Activated CD4-positive, alpha-beta T cell treated with anti-CD3 and anti-CD28 coated beads for 36 hours (primary cell): ENCODE measurements at regions not wholly inside any gene's neighbourhood (a gene's known extent, or its start where the extent isn't known, plus 50 kb on each side); places are given as distances from the start of the nearest gene placed in this dataset.

Source experiments
- ATAC-seq: fragments of 200-7000 bp; cut with Tn5 transposase; one replicate; pipeline ENCODE4 v1.10.0; 2021; ENCODE audit warnings: mild to moderate bottlenecking, moderate library complexity
- CTCF ChIA-PET: fragments of 350-600 bp; sonication (Branson Sonifier 250); formaldehyde crosslinking; loops from one replicate; lab custom pipeline; 2021; ENCODE audit warnings: antibody characterized with exemption; lab: Charles Lee
- POLR2A ChIA-PET: fragments of 350-600 bp; sonication (Branson Sonifier 250); formaldehyde crosslinking; loops from one replicate; lab custom pipeline; 2021; ENCODE audit warnings: antibody characterized with exemption, inconsistent platforms; lab: Charles Lee
- DNase-seq: peaks from one replicate; pipeline ENCODE4 v3.0.0-alpha.2; 2020
- H3K27ac Mint-ChIP-seq: one replicate; pipeline ENCODE4 v1.8.0; 2021; ENCODE audit warnings: mixed read lengths
- H3K27me3 Mint-ChIP-seq: one replicate; pipeline ENCODE4 v1.8.0; 2021; ENCODE audit warnings: mixed read lengths
- H3K36me3 Mint-ChIP-seq: one replicate; pipeline ENCODE4 v1.8.0; 2021; ENCODE audit warnings: low read depth, mixed read lengths
- H3K4me1 Mint-ChIP-seq: one replicate; pipeline ENCODE4 v1.8.0; 2021; ENCODE audit warnings: mixed read lengths
- H3K4me3 Mint-ChIP-seq: one replicate; pipeline ENCODE4 v1.8.0; 2021; ENCODE audit warnings: mild to moderate bottlenecking, moderate library complexity, mixed read lengths
- H3K9me3 Mint-ChIP-seq: one replicate; pipeline ENCODE4 v1.8.0; 2021; ENCODE audit warnings: low read depth, mixed read lengths
- intact Hi-C, 2 experiments: fragments of 100-400 bp; cut with DNase I in 1 of 2; cut with micrococcal nuclease in 1 of 2; formaldehyde crosslinking; loops; one replicate each; pipeline versions ENCODE4 v1.14.2 to v1.15.1; 2022 to 2024; cut with DNase I, micrococcal nuclease

DNA sequence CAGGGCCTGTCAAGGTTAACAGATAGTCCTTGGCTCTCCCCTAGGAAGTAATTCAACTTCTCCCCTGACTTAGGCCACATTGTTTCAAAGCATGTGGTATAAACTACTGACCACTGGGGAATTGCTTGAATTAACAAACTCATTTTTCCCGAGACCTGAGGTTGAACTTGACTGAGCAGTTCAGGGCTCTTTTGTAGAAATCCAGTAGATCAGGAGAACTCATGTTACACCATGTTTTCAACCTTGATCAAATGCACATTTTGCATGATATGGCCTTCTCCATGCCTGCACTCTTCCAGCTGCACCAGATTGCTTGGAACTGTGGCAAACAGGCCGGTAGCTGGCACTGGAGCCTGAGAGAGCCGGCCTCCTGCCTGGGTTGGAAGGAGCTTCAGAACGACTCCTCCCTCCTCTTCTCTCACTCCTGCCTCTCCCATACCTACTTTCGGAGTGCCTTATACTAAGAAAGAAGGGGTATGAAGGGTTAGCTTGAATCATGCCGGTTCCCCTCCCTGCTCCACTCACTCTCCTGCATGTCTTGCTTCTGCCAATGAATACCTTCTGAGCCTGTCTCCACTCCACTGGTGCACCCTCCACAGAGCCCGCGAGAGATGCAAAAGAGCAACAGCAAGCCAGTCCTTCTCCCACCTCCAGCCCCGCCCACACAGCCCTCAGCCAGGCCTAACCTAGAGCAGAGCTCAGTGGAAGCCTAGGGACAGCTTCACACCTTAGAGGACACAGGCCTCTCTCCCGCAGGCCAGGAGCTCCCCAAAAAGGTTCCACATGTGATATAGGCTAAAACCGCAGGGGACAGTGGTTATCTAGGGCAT, 159.4 kb downstream of the MACROH2A1 start:
- DNase-seq, result no peak
- intact Hi-C loops, result no loop called here
- no peak for ATAC-seq
- H3K4me1 Mint-ChIP-seq, result no peaks in the 10 kb centered on the region
- H3K27ac Mint-ChIP-seq, result no peak overlapping the region
- H3K27me3 Mint-ChIP-seq, result no peaks in the 10 kb centered on the region
- H3K36me3 Mint-ChIP-seq, result no peaks in the 10 kb centered on the region
- H3K4me3 Mint-ChIP-seq, result no peak overlapping the region
- CTCF ChIA-PET, result no interaction called here
- POLR2A ChIA-PET, result no interaction called here
- no peaks in the 10 kb centered on the region for H3K9me3 Mint-ChIP-seq

DNA sequence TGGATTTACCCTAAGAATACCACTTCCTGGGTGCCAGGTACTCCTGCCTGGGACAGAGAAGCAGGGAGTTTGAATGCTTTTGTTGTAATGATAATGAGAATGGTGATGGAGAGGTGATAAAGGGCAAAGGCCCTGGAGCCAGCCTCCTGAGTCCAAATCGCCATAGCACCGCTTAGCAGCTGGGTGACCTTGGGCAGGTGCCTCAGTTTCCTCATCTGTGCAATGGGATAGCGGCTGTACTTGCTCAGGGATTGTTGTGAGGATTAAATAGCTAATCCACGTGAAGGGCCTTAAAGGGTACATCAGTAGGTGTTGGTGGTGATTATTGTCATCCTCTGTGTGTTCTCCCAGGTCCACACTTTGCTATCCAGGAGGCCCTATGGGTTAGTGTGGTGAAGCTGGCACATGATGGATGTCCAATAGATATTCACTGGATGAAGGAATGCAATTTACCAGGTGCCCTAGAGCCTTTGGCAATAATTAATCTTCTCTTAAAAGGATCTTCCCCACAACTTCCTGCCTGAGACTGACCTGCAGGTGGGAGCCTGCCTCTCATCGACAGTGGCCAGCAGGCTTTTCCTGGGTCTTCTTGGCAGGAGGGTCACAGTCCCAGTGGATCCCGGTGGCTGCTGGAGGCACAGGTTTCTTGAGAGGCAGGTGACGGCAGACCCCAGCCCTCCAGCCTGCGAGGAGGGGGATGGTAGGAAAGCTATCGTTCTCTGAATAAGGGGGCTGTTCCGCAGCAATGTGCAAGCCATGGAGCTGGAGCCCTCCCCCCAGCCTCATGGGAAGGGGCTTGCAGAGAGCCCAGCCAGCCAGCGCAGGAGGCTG, 160.2 kb downstream of the MACROH2A1 start:
- Mint-ChIP-seq H3K27ac (no peak overlapping the region), H3K36me3 (no peaks in the 10 kb centered on the region), H3K27me3 (no peaks in the 10 kb centered on the region), H3K9me3 (no peaks in the 10 kb centered on the region), H3K4me3 (no peak overlapping the region), H3K4me1 (no peaks in the 10 kb centered on the region)
- POLR2A ChIA-PET, result no interaction called here
- no peak for DNase-seq
- intact Hi-C loops, result no loop called here
- CTCF ChIA-PET, result no interaction called here
- ATAC-seq, result no peak

DNA sequence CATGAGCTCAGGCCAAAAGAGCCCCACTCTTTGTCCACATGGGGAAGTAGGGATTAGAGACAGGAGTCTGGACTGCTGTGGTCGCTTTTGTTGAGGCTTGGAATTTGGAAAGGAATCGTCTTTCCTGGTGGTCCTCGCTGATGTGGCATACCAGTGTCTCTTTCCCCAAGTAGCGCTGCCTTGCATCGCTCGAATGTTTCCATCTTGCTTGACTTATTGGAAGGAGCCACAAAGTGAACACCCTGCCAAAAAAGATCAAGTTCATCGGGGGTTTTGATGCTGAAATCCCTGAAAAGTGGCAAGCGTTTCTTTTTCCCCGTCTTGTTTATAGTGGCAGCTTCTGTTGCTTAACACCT, 161.3 kb downstream of the MACROH2A1 start:
- H3K9me3 Mint-ChIP-seq, result no peaks in the 10 kb centered on the region
- ATAC-seq, result no peak
- POLR2A ChIA-PET, result no interaction called here
- H3K36me3 Mint-ChIP-seq, result no peaks in the 10 kb centered on the region
- intact Hi-C loops, result no loop called here
- H3K27ac Mint-ChIP-seq, result no peak overlapping the region
- H3K4me3 Mint-ChIP-seq, result no peak overlapping the region
- no peaks in the 10 kb centered on the region for H3K4me1 Mint-ChIP-seq
- H3K27me3 Mint-ChIP-seq, result no peaks in the 10 kb centered on the region
- DNase-seq, result no peak
- CTCF ChIA-PET, result no interaction called here

DNA sequence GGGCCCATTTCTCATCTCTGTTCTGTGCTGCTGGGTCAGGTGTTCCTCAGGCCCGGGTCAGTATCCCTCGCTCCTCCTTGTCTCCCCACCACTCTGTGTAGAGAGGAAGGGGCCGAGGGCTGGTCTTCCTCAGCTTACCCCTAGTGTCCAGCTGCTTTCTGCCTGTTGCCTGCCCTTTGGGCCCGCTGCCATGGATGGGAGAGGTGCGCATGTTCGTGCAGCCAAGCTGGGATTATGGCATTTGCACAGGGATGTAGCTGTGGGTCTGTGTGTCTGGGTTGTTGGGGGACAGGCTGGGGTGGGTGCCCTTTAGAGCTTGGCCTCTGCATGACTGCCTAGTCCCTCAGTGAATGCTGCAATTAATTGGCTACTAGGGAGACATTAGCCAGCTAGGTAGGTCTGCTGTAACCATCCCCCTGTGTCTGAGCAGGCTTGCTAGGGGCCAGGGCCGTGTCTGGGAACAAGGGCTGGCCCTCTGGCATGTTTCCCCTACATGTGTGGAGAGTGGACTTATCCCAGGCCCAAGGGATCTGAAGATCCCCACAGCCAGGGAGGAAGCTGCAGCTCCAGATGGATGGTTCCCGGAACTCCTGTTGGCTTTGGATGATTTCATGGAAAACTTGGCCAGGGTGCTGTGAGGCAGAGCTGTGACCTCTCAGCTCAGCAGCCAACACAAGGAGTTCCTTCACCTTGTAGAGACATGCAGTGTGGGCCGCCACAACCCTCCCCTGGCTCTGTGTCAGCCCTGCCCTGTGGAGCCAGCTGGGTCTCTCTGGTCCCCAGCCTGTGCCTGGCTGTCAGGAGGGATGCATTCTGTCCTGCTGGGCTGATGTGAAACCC, 161.9 kb downstream of the MACROH2A1 start:
- H3K4me1 Mint-ChIP-seq, result no peaks in the 10 kb centered on the region
- CTCF ChIA-PET, result interaction anchor here (0.6 kb wide), 1 partner anchor 267 kb away, joined by 3 read pairs; no protein-coding TSS in a partner anchor
- H3K27me3 Mint-ChIP-seq, result no peaks in the 10 kb centered on the region
- ATAC-seq (no peak), DNase-seq (no peak)
- H3K36me3 Mint-ChIP-seq, result no peaks in the 10 kb centered on the region
- intact Hi-C loops, result no loop called here
- no peak overlapping the region for H3K27ac Mint-ChIP-seq
- H3K4me3 Mint-ChIP-seq, result no peak overlapping the region
- POLR2A ChIA-PET, result no interaction called here
- no peaks in the 10 kb centered on the region for H3K9me3 Mint-ChIP-seq

DNA sequence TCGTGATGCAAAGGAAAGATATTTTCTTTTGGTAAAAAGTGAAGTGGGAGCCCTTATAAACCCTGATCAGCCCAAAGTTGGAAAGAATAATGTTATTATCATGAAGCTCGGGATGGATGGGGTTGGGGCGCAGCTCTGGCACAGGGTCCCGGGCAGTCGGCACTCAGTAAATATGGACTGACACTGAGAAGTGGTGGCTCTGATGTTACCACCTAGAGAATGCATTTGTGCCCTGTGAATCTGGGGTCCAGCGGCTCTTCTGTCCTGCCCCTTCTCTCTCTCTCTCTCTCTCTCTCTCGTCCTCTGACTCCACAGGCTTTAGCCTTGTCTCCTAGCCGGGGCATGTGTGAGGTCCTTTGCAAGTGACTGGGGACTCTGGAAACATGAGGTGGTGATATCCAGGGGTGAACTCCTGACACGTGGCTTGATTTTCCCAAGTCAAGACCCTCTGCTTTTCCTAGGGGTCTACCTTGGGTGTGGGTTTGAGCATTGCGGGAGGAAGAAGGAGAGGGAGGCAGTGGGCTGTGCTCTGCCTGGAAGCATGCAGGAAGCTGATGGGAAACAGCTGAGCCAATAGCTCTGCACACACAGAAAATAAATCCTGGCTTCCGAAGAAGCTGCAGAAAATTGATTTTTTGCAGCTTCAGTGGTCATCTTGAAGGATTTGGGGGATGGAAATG, 162.7 kb downstream of the MACROH2A1 start:
- DNase-seq (no peak), ATAC-seq (no peak)
- ChIA-PET POLR2A (no interaction called here), CTCF (interaction anchor here (0.6 to 0.7 kb wide), 2 partner anchors 96 to 267 kb away, joined by 3 read pairs; no protein-coding TSS in a partner anchor)
- Mint-ChIP-seq H3K4me1 (no peaks in the 10 kb centered on the region), H3K36me3 (no peaks in the 10 kb centered on the region), H3K27me3 (no peaks in the 10 kb centered on the region), H3K9me3 (no peaks in the 10 kb centered on the region), H3K4me3 (no peak overlapping the region), H3K27ac (no peak overlapping the region)
- intact Hi-C loops, result no loop called here

DNA sequence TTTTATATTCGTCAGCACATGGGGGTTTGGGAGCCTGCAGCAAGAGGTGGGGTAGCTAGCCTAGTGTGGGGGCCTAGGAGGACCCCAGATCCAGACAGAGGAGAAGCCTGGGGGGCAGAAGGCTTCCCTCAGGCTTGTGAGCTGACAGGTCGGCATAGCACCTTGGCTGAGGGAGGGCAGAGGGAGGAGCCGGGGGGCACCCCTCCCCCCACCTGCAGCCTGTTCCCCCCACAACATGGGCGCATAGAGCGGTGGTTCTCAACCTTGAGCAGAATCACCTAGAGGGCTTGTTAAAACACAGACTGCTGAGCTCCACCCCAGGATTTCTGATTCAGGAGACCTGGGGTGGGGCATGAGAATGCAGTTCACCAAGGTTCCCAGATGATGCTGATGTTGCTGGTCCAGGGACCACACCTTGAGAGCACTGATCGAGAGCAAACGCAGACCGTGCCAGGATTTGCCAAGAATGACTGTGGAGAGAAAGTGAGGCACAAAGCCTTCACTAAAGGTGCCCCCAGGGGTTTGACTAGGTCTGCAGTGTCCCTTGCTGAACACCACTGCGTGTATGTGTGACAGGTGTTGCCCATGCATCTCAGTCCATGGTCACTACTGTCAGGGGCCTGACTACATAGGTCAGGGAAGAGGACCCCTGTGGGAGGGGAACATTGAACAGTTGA, 163.3 kb downstream of the MACROH2A1 start:
- H3K36me3 Mint-ChIP-seq, result no peaks in the 10 kb centered on the region
- CTCF ChIA-PET, result interaction anchor here (0.7 kb wide), 1 partner anchor 97 kb away, joined by 3 read pairs; no protein-coding TSS in a partner anchor
- intact Hi-C loops, result no loop called here
- no peaks in the 10 kb centered on the region for H3K27me3 Mint-ChIP-seq
- no peak for DNase-seq
- H3K27ac Mint-ChIP-seq, result no peak overlapping the region
- no peaks in the 10 kb centered on the region for H3K9me3 Mint-ChIP-seq
- POLR2A ChIA-PET, result no interaction called here
- no peaks in the 10 kb centered on the region for H3K4me1 Mint-ChIP-seq
- ATAC-seq, result no peak
- no peak overlapping the region for H3K4me3 Mint-ChIP-seq

DNA sequence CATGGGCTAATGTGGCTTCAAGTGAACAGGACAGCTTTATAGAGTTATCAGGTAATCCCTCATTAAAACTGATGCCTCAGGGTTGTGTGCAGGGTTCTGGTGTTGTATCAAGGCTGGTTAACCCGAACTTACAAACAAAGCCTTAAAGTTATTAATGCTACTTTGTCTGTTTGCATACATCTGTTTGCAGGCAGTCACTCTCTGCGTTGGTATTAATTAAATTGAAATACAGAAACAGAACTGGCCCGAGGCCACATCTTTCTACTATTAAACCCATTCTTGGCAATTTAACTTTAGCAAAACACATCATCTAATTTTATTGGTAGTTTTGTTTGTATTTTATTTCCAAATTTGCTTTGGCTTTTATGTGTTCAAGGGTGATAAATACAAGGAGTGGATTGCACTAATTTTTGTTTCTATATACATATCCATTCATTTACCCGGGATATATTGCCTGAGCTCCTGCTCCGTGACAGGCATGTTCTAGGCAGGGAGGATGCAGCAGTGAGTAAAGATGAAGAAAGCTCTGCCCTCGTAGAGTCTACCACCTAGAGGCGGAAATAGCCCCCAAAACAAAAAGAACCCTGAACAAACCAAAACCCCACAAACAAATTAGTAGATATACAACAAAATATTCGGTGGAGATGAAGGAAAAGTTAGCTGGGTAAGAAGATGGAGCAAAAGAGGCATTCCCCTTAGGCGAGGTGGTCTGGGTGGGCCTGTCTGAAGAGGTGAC, 164.2 kb downstream of the MACROH2A1 start:
- ChIA-PET CTCF (interaction anchor here (0.8 kb wide), 1 partner anchor 90 kb away, joined by 3 read pairs; no protein-coding TSS in a partner anchor), POLR2A (no interaction called here)
- H3K4me1 Mint-ChIP-seq, result no peaks in the 10 kb centered on the region
- no peak for DNase-seq
- no peak overlapping the region for H3K27ac Mint-ChIP-seq
- no peak for ATAC-seq
- H3K9me3 Mint-ChIP-seq, result no peaks in the 10 kb centered on the region
- no peaks in the 10 kb centered on the region for H3K36me3 Mint-ChIP-seq
- H3K27me3 Mint-ChIP-seq, result no peaks in the 10 kb centered on the region
- H3K4me3 Mint-ChIP-seq, result no peak overlapping the region
- intact Hi-C loops, result no loop called here

DNA sequence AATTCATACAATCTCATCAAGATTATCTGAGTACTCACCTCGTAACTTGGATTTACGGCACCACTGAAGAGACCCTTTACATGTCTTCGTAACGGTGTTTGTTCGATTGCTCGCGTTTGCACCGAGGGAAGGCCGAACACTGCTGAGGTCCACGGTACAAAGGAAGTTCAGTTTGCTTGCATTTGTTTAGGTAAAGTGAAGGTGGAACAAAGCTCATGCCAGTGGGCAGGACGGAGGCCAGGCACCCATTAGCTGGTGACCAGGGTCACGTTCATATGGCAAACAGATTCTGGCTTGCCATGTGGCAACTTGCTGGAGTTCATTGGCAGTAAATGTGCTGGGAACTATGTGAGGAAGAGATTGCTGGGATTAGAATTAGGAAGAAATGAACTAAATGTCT, 164.8 kb downstream of the MACROH2A1 start:
- H3K36me3 Mint-ChIP-seq, result no peaks in the 10 kb centered on the region
- ChIA-PET CTCF (interaction anchor here (0.6 kb wide), 2 partner anchors 90 to 216 kb away, joined by 3 read pairs; no protein-coding TSS in a partner anchor), POLR2A (no interaction called here)
- no peak overlapping the region for H3K27ac Mint-ChIP-seq
- H3K4me1 Mint-ChIP-seq, result no peaks in the 10 kb centered on the region
- DNase-seq, result no peak
- no peaks in the 10 kb centered on the region for H3K9me3 Mint-ChIP-seq
- H3K27me3 Mint-ChIP-seq, result no peaks in the 10 kb centered on the region
- no peak for ATAC-seq
- intact Hi-C loops, result no loop called here
- H3K4me3 Mint-ChIP-seq, result no peak overlapping the region

DNA sequence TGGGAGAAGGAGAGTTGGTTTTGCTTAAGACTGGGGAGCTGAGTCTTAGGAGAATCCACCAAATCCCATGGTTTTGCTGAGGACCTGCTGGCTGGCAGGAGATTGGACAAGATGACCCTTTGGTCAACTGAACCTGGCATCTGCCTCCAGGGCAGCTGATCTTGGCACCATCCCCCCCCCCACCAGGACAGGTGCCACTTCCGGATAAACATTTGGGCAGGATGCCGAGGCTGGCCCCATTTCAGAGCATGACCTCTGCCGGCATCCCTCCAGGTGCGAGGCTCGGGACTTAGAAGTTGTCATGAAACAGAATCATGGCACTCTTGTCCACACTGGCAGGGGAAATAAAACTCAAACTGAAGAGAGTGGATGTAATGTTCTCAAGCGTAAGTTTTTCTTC, 165.6 kb downstream of the MACROH2A1 start:
- no peaks in the 10 kb centered on the region for H3K4me1 Mint-ChIP-seq
- intact Hi-C loops, result no loop called here
- DNase-seq, result no peak
- ChIA-PET POLR2A (no interaction called here), CTCF (interaction anchor here (0.6 kb wide), 1 partner anchor 1049 kb away, joined by 3 read pairs; no protein-coding TSS in a partner anchor)
- no peaks in the 10 kb centered on the region for H3K9me3 Mint-ChIP-seq
- H3K27me3 Mint-ChIP-seq, result no peaks in the 10 kb centered on the region
- ATAC-seq, result no peak
- no peak overlapping the region for H3K4me3 Mint-ChIP-seq
- H3K36me3 Mint-ChIP-seq, result no peaks in the 10 kb centered on the region
- no peak overlapping the region for H3K27ac Mint-ChIP-seq

DNA sequence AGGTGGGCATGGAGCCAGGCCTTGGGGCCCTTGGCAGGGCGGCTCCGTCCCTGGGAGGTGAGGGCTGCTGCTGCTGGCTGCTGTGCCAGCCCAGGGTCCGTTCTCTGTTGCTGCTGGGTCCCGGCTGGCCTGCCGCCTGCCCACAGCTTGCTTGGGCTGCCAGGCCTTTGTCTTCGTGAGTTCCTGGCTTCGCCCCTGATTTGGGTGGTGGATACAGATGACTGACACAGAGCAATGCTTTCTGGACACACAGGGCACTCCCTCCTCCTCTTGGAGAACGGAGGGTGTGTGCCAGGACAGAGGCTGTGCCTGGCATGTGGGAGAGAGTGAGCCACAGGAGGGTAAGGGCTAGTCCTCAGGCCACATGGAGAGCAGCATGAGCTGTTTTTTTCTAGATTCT, 166.1 kb downstream of the MACROH2A1 start:
- H3K9me3 Mint-ChIP-seq, result no peaks in the 10 kb centered on the region
- H3K27ac Mint-ChIP-seq, result no peak overlapping the region
- CTCF ChIA-PET, result interaction anchor here (0.6 kb wide), 1 partner anchor 1048 kb away, joined by 3 read pairs; no protein-coding TSS in a partner anchor
- no peak overlapping the region for H3K4me3 Mint-ChIP-seq
- intact Hi-C loops, result no loop called here
- no peak for ATAC-seq
- no peaks in the 10 kb centered on the region for H3K27me3 Mint-ChIP-seq
- POLR2A ChIA-PET, result no interaction called here
- no peak for DNase-seq
- H3K36me3 Mint-ChIP-seq, result no peaks in the 10 kb centered on the region
- H3K4me1 Mint-ChIP-seq, result no peaks in the 10 kb centered on the region
